ENCODE measurements at regions not wholly inside any gene's neighbourhood (a gene's known extent, or its start where the extent isn't known, plus 50 kb on each side); places are given as distances from the start of the nearest gene placed in this dataset.

GRCh38 chr9:38312406-38312805 is 80.1 kb upstream of the ALDH1B1 start:
- DNase-seq = no peak

GRCh38 chr9:38311382-38312270 is 80.9 kb upstream of the ALDH1B1 start:
- DNase-seq = peak; percentile 20

GRCh38 chr9:38309324-38310195 is 82.9 kb upstream of the ALDH1B1 start:
- peak; percentile 59 for DNase-seq

- no peak for DNase-seq
These were observed 84.4 kb upstream of the ALDH1B1 start for GRCh38 chr9:38308136-38308535.

GRCh38 chr9:38306899-38307298 is 85.6 kb upstream of the ALDH1B1 start:
- no peak for DNase-seq

GRCh38 chr9:38305582-38305981 is 86.9 kb upstream of the ALDH1B1 start:
- no peak for DNase-seq

- no peak for DNase-seq
These were observed 91.0 kb upstream of the ALDH1B1 start for GRCh38 chr9:38301376-38302106.

- DNase-seq = no peak
These were observed 92.6 kb upstream of the ALDH1B1 start for GRCh38 chr9:38299856-38300255.

GRCh38 chr9:38298904-38299303 is 93.6 kb upstream of the ALDH1B1 start:
- no peak for DNase-seq

- DNase-seq = no peak
These were observed 94.0 kb upstream of the ALDH1B1 start for GRCh38 chr9:38298503-38298902.

- no peak for DNase-seq
These were observed 95.7 kb upstream of the ALDH1B1 start for GRCh38 chr9:38296807-38297206.

GRCh38 chr9:38295764-38296163 is 96.7 kb upstream of the ALDH1B1 start:
- DNase-seq = no peak

GRCh38 chr9:38294220-38294960 is 98.1 kb upstream of the ALDH1B1 start:
- DNase-seq = peak; percentile 20

- no peak for DNase-seq
These were observed 99.5 kb upstream of the ALDH1B1 start for GRCh38 chr9:38293022-38293421.

- DNase-seq = no peak
These were observed 100.0 kb upstream of the ALDH1B1 start for GRCh38 chr9:38292480-38292879.

- no peak for DNase-seq
These were observed 102.6 kb upstream of the ALDH1B1 start for GRCh38 chr9:38289866-38290245.

GRCh38 chr9:38289236-38289865 is 103.2 kb upstream of the ALDH1B1 start:
- DNase-seq = no peak

- DNase-seq = no peak
These were observed 104.0 kb upstream of the ALDH1B1 start for GRCh38 chr9:38288502-38288901.

GRCh38 chr9:38287420-38287985 is 105.0 kb upstream of the ALDH1B1 start:
- DNase-seq = no peak

GRCh38 chr9:38286766-38287165 is 105.7 kb upstream of the ALDH1B1 start:
- no peak for DNase-seq

- DNase-seq = no peak
These were observed 106.1 kb upstream of the ALDH1B1 start for GRCh38 chr9:38286357-38286756.
